Stimulated activated CD4-positive, alpha-beta T cell treated with anti-CD3 and anti-CD28 coated beads, Interleukin-4, amount 100 ng/mL, for 4 hours (primary cell): ENCODE measurements at regions not wholly inside any gene's neighbourhood (a gene's known extent, or its start where the extent isn't known, plus 50 kb on each side); places are given as distances from the start of the nearest gene placed in this dataset.
A peak's percentile ranks its signal among the peaks of the same experiment; 100 is the strongest.

Experiments
- DNase-seq, 2 experiments: peaks; one replicate each; pipeline ENCODE4 v3.0.0-alpha.2; 2020

GRCh38 chr14:99100497-99101270 lies 171.3 kb downstream of the BCL11B start:
- no peak for DNase-seq

GRCh38 chr14:99101855-99102461 lies 170.0 kb downstream of the BCL11B start:
- no peak for DNase-seq

- DNase-seq = no peak
Measured at GRCh38 chr14:99116741-99117295, 155.2 kb downstream of the BCL11B start.

GRCh38 chr14:99117671-99118045 lies 154.3 kb downstream of the BCL11B start:
- no peak for DNase-seq

GRCh38 chr14:99118046-99118721 lies 153.8 kb downstream of the BCL11B start:
- DNase-seq = peak in 1 of 2 experiments; percentile 11

GRCh38 chr14:99118946-99119345 lies 153.1 kb downstream of the BCL11B start:
- no peak for DNase-seq
